NOMO-1 treated with dmso at 0.1 percent for 144 hours (cell line): ENCODE measurements at regions not wholly inside any gene's neighbourhood (a gene's known extent, or its start where the extent isn't known, plus 50 kb on each side); places are given as distances from the start of the nearest gene placed in this dataset.
A peak's percentile ranks its signal among the peaks of the same experiment; 100 is the strongest.
"Not testable (repeated sequence)": the region's sequence is repeated elsewhere in the genome, so short reads cannot be mapped to it uniquely, and the experiment has no call there.

Experiments used
- DNase-seq: peaks from one replicate; lab custom pipeline; 2025; ENCODE audit not compliant: unreplicated experiment; lab: John Stamatoyannopoulos, UW

DNA sequence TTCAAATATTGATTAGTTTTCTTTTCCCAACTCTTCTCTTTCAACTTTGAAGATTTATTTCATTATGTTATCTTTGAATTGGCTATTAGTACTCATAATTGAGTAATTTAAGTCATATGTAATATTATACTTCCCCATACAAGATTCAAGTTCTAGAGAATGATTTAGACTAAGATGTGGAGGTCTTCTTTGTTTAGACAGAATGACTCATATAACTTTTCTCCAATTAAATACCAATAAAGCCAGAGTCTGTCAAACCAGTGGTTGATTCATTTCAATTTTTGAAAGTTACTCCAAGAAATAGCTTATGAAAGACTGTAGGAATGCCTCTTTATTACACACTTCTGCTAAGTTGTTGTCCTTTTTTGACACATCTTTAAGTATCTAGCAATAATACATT, 115.8 kb upstream of the SLC35F3 start:
- DNase-seq: no peak

DNA sequence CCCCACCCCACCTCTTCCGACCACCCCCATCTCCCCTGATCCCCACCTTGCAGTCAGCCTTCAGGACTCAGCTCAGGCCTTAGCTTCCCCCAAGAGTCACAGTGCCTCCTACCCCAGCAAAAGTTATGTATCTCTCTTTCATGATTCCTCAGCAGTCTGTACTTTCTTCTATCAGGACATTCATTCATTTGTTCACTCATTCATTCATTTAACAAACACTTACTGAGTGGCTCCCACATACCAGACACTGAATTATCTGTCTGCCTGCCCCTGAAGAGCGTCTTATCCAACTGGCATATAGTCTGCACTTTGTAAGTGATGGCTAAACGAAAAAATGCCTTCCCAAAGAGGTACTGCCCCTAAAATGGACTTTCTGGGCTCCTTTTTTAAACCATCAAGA, 114.4 kb upstream of the SLC35F3 start:
- no peak for DNase-seq

DNA sequence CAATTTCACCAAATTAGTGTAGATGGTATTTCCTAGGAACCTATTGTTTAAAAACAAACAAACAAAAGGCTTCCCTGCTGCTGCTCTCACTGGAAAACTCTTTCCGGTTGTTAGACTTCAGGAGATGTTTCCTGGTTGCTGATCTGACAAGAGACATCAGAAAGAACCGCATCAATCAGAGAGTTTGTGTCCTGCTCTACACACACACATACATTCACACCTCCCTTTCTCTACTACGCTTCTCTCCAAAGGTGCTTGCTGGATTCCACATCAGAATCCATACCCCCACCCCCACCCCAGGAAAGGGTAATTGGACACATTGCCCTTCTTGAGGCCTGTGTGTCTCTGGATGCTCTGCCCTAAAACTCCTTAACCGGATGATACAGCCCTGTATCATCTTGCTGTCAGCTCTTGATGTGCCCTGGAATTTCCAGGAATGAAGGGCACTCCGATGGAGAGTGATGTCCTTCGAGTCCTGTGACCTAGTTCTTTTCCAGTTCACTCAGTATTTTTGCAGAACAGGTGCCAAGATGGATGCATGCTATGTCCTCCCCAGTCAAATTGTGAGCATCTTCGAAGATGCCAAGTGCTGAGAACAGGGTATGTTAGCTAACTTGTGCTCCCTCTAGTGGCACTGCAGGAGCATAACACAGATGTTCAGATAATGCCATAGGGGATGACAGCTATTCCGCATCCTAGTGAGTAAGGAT, 113.7 kb upstream of the SLC35F3 start:
- DNase-seq: peak; percentile 2

DNA sequence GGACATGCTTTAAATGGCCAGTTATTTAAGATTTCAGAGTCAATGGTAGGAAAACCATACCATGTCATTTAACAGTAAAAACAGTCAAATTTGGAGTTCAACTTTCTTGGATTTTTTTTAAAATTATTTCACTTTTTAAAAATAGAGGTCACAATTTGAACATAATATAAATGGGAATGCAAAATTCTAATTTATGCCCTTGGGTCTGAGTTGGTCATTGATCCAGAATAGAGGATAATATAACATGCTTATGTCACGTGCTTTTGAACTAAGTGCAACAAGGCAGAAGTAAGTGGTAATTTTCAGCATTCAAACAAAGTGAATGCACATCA, 113.1 kb upstream of the SLC35F3 start:
- DNase-seq: no peak

DNA sequence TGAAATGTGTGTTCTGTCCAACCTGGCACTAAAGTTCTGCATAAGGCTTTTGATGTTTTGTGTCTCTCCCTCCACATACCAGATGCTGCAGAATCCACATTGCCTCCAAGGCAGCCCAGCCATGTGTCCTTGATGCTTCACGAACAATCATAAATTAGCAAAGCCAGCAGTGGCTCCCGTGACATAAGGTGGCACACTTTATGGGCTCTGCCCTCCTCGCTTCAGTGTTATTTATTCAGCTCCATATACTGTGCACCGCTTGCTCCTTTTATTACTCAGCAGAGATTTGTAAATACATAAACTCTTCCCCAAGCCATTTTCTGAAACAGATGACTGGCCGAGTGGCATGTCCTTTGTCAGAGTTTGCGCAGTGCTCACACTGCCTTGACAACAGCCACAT, 112.8 kb upstream of the SLC35F3 start:
- DNase-seq: no peak

DNA sequence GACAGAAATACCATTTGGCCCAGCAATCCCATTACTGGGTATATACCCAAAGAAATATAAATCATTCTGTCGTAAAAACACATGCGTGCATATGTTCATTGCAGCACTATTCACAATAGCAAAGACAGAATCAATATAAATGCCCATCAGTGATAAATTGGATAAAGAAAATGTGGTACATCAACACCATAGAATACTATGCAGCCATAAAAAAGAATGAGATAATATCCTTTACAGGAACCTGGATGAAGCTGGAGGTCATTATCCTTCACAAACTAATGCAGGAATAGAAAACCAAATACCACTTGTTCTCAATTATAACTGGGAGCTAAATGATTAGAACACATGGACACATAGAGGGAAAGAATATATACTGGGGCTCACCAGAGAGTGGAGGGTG, 109.6 kb upstream of the SLC35F3 start:
- DNase-seq: no peak

DNA sequence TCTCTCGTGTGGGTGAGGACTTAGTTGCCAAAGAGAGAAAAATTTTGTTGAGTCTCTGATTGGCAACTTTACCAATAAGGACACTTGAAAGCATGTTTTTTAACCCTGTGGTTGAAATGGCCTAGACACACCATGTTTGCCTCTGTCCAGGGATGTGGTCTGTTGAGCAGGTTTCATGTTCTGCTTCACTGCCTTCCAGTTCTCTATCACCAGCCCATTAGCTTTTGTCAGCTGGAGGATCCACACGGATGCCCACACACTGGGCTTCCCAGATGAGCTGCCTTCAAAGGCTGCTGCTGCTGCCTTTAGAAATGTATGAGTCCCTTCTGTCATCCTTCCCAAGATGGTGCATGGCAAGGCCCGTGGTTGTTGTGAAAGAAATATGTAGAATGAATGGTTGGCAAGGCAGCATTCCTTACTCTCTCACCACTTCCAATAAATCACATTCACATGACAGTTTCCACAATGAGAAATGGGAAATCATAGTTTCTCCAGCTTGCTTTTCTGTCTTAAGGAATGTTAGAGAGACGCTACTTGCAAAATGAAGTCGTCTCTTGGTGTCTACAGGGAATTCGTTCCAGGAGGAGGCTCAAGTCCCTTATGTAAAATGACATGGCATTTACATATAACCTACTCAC, 108.2 kb upstream of the SLC35F3 start:
- DNase-seq: no peak

DNA sequence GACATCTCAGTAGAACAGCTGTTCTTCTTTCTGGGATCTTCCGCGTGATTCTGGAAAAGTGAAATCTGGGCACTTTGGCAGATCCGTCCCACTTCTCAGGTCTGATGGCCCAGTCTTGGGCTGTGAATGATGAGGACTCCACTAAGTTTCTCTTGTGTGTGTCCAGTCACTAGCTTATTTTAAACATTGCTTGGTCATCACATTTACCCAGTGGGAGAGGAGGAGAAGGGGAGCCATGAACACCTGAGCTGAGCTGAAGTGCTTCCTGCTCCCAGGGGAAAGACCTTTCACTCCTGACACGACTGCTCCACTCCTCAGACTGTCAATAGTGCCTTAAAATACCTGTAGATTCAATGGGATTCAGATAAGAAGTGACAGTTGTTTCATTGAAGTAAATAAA, 101.9 kb upstream of the SLC35F3 start:
- DNase-seq: no peak

DNA sequence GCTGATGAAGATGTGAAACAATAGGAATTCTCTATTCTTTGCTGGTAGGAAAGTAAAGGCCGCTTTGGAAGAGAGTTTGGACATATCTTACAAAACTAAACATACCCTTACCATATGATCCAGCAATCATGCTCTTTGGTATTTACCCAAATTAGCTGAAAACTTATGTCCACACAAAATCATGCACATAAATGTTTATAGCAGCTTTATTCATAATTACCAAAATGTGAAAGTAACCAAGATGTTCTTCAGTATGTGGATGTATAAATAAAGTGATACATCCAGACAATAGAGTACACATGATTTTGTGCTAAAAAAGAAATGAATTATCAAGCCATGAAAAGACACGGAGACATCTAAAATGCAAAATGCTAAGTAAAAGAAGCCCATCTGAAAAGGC, 98.7 kb upstream of the SLC35F3 start:
- no peak for DNase-seq

DNA sequence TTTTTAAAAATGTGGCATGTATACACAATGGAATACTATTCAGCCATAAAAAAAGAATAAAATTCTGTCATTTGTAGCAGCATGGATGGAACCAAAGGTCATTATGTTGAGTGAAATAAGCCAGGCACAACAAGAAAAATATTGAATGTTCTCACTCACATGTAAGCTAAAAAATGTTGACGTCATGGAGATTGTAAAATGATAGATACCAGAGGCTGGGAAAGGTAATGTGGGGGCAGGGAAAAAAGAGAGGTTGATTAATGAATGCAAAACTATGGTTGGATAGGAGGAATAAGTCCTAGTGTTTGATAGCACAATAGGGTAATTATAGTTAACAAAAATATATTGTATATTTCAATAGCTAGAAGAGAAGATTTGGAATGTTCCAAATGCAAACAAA, 89.1 kb upstream of the SLC35F3 start:
- no peak for DNase-seq

DNA sequence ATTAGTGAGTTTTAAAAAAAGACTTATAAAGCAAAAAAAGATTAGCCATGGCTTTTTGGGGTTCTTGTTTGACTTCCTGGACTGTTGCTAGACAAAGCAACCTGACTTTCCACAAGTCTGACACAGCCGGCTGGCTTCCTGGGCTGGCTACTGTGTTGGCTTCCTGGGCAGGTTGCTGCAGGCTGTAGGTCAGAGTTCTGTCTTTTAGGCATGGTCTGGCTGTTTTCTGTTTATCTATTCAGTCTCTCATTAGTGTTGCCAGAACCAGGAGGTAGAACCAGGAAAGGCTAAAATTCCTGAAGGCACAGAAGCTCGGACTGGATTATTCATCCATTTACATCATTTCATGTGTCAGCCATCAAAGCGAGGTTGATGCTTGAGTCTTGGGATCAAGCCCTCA, 88.6 kb upstream of the SLC35F3 start:
- DNase-seq: no peak

DNA sequence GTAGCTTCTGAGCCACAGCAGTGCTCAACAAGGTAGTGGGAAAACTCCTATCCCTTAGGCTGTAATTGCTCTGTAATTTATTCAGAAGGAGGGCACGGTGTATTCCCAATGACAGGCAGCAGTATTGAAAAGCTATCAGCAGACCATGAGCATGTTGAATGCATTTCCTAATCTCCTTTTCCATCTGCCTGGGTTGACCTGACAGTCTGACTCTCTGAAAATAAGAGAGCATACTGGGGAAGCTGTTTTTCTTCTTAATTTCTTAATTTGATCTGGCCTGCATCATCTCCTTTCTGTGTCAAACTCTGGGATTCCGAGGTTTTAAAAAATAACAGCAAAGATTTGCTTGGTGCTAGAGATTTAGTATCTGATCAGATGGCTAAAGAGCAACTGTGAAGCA, 88.1 kb upstream of the SLC35F3 start:
- no peak for DNase-seq

DNA sequence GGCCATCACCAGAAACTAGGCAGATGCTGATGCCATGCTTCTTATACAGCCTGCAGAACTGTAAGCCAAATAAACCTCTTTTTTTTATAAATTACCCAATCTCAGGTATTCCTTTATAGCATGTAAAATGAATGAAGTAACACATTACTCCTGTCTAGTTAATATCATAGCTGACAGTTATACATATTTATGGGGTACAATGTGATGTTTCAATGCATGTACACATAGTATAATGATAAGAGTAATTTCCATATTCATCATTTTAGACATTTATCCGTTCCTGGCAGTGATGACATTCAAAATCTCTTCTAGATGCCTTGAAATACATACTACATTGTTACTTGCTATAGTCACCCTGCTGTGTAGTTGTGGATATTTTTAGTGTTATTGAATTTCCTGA, 85.4 kb upstream of the SLC35F3 start:
- DNase-seq: no peak

DNA sequence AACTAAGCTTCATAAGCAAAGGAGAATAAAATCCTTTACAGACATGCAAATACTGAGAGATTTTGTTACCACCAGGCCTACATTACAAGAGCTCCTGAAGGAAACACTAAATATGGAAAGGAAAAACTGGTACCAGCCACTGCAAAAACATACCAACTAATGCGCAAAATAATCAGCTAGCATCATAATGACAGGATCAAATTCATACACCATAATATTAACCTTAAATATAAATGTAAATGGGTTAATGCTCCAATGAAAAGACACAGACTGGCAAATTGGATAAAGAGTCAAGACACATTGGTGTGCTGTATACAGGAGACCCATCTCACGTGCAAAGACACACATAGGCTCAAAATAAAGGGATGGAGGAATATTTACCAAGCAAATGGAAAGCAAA, 80.3 kb upstream of the SLC35F3 start:
- DNase-seq: not testable (repeated sequence)

DNA sequence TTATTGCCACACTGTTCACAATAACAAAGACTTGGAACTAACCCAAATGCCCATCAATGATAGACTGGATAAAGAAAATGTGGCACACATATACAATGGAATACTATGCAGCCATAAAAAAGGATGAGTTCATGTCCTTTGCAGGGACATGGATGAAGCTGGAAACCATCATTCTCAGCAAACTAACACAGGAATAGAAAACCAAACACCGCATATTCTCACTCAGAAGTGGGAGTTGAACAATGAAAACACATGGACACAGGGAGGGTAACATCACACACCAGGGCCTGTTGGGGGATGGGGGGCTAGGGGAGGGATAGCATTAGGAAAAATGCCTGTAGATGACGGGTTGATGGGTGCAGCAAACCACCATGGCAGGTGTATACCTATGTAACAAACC, 76.5 kb upstream of the SLC35F3 start:
- not testable (repeated sequence) for DNase-seq

DNA sequence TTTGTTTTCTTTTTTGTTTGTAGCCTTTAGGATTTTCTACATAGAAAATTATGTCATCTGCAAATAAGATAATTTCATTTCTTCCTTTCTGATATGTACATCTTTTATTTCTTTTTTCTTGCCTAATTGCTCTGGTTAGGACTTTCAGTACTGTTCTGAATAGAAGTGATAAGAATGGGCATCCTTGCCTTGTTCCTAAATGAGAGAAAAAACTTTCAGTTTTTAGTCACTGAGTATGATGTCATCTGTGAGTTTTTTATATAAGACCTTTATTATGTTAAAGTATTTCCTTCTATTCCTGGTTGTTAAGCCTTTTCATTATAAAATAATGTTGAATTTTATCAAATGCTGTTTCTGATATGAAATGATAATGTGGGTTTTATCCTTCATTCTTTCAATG, 76.0 kb upstream of the SLC35F3 start:
- DNase-seq: no peak

DNA sequence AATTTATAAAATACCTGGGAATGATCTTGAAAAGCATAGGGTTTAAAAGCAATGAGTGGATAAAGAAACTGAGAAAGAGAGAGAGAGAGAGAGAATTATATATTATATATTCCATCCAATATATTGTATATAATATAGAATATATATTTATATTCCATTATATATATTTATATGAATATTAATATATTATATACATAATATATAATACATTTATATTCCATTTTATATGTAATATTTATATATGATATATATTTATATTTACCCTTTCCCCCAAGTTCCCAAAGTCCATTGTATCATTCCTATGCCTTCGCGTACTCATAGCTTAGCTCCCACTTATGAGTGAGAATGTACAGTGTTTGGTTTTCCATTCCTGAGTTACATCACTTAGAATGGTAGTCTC, 69.9 kb upstream of the SLC35F3 start:
- DNase-seq: no peak

DNA sequence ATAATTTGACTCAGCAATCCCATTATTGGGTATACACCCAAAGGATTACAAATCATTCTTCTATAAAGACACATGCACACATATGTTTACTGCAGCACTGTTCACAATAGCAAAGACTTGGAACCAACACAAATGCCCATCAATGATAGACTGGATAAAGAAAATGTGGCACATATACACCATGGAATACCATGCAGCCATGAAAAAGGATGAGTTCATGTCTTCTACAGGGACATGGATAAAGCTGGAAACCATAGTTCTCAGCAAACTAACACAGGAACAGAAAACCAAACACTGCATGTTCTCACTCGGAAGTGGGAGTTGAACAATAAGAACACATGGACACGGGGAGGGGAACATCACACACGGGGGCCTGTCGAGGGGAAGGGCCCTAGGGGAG, 66.3 kb upstream of the SLC35F3 start:
- DNase-seq: not testable (repeated sequence)

DNA sequence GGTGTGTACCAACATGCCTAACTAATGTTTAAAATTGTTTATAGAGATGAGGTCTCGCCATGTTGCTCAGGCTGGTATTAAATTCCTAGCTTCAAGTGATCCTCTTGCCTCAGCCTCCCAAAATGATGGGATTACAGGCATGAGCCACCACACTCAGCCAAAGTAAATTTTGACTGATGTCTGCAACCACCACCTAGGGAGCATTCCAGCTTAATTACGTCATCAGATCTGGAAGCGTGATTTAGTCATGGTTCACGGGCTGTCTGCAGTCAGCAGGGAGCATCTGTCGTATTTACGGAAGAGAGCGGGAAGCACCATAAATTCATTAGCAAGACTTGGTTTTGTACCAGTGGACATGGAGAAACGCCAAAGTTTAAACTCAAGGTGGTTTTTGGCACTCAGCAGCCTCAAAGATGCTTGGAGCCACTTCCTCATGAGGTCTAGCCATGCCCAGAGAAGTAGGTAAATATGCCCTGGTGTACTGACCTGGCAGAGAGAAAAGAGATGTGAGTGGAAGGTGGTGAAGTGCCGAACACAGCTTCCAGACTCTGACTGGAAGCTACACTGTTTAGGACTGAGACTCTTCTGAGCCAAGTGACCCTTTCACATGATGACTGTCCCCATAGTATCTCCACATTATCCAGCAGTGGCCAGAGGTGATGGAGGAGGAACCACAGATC, 60.8 kb upstream of the SLC35F3 start:
- no peak for DNase-seq

DNA sequence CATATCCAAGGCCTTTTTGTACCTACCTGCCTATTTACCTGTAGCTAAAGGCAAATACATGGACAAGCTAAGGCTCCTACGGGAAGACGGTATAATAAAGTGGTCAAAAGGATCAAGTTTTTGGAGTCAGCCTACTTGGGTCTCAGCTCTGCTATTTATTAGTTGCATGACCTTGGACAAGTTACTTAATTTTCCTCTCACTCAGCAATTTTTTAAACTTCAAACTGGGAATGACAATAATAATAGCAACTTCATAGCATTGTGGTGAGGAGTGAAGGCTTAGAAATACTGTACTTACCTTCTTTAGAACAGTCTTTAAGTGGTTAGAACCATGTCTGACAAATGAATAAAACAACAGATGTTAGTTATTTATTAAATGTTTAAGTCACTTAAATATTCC, 60.2 kb upstream of the SLC35F3 start:
- no peak for DNase-seq

DNA sequence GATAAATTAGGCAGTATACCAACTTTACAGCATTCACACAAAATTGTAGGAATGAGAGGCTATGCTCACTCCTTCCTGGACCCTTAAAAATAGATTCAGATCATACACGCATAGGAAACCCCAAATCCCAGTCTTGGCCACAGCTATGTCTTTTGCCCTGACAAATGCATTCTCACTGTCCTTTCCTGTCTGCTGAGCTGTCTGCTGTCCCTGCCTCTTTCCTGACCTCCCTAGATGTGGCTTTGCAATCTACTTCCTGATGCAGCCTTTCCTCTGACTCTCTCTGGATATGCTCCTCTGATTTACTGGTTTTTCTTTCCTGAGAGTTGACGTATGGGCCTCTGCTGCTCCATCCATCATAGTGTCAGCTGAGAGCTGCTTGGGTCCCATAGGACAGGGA, 59.8 kb upstream of the SLC35F3 start:
- DNase-seq: no peak
